ENCODE measurements at regions not wholly inside any gene's neighbourhood (a gene's known extent, or its start where the extent isn't known, plus 50 kb on each side); places are given as distances from the start of the nearest gene placed in this dataset.

- no peak for DNase-seq (ENCODE audit: low read depth in 1 of 2, low spot score in 1 of 2)
- TF ChIP-seq POLR2AphosphoS5 (IDR thresholded peaks at IDR 0.05; ENCODE audit: low read depth) (no peak), REST (IDR thresholded peaks at IDR 0.05; ENCODE audit: insufficient replicate concordance, low read depth) (no peak), SPI1 (IDR thresholded peaks at IDR 0.05; ENCODE audit: borderline replicate concordance, low read depth) (no peak)
- Histone ChIP-seq H3K27ac (replicated peaks) (no peak overlapping the region), H3K27me3 (ENCODE audit: insufficient read depth, poor library complexity, severe bottlenecking) (no peaks in the 10 kb centered on the region), H3K4me3 (replicated peaks; ENCODE audit: insufficient read depth, low read length) (no peak overlapping the region)
Measured at GRCh38 chr1:90786709-90787108, 69.6 kb upstream of the BARHL2 start.

- TF ChIP-seq REST (IDR thresholded peaks at IDR 0.05; ENCODE audit: insufficient replicate concordance, low read depth) (no peak), SPI1 (IDR thresholded peaks at IDR 0.05; ENCODE audit: borderline replicate concordance, low read depth) (no peak), CTCF (IDR thresholded peaks at IDR 0.05; ENCODE audit: insufficient read depth, low read length) (no peak)
- H3K27me3 ChIP-seq (ENCODE audit: insufficient read depth, poor library complexity, severe bottlenecking): no peaks in the 10 kb centered on the region
- DNase-seq (ENCODE audit: low read depth in 1 of 2, low spot score in 1 of 2): no peak
- H3K27ac ChIP-seq (replicated peaks): no peak overlapping the region
- H3K4me3 ChIP-seq (replicated peaks; ENCODE audit: insufficient read depth, low read length): no peak overlapping the region
Measured at GRCh38 chr1:90784186-90784847, 67.2 kb upstream of the BARHL2 start.

DNA sequence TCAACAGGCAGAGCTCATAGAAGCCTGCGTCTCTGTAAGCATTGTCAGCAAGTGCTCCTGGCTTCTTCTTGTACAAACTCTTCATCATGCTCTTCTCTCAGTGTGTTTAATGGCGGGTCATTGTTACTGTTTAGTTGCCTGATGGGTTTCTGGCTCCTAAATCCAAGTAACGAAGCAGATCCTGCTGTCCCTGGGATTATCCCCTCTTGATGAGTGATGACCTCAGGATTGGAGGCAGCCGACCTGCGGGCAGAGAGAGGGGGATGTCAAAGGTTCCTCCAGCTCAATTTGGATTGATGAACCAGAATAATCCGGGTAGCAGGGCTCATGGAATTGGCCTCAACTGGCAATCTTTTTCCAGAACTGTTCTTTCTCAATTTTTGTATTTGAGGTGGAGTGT, 66.1 kb upstream of the BARHL2 start:
- TF ChIP-seq GABPA (IDR thresholded peaks at IDR 0.05; ENCODE audit: low read depth): no peak
- TF ChIP-seq CTCF (IDR thresholded peaks at IDR 0.05; ENCODE audit: insufficient read depth, low read length): no peak
- no peak for TF ChIP-seq REST (IDR thresholded peaks at IDR 0.05; ENCODE audit: insufficient replicate concordance, low read depth)
- no peak for TF ChIP-seq SPI1 (IDR thresholded peaks at IDR 0.05; ENCODE audit: borderline replicate concordance, low read depth)
- no peak for TF ChIP-seq POLR2AphosphoS5 (IDR thresholded peaks at IDR 0.05; ENCODE audit: low read depth)
- no peak overlapping the region for H3K4me3 ChIP-seq (replicated peaks; ENCODE audit: insufficient read depth, low read length)
- no peak for DNase-seq (ENCODE audit: low read depth in 1 of 2, low spot score in 1 of 2)
- no peak overlapping the region for H3K27ac ChIP-seq (replicated peaks)
- no peaks in the 10 kb centered on the region for H3K27me3 ChIP-seq (ENCODE audit: insufficient read depth, poor library complexity, severe bottlenecking)

Measured in HL-60 (cell line).